ENCODE measurements at regions not wholly inside any gene's neighbourhood (a gene's known extent, or its start where the extent isn't known, plus 50 kb on each side); places are given as distances from the start of the nearest gene placed in this dataset.

- no peak overlapping the region for H3K9ac ChIP-seq (ENCODE audit: control insufficient read depth, insufficient read depth, low read length)
- no peaks in the 10 kb centered on the region for H3K27me3 ChIP-seq (replicated peaks in 1 of 2; ENCODE audit: control insufficient read depth in 2 of 2, insufficient read depth in 2 of 2, low read length in 1 of 2)
- no peak overlapping the region for H3K4me2 ChIP-seq (ENCODE audit: control insufficient read depth, insufficient read depth)
- H3K4me1 ChIP-seq (ENCODE audit: control insufficient read depth, insufficient read depth, low read length) = no peaks in the 10 kb centered on the region
- no TSS peak for BruUV-seq (replicated peaks)
- ATAC-seq (no peak), FAIRE-seq (no peak), DNase-seq (ENCODE audit: low read depth, low spot score) (no peak)
- ChIA-PET CTCF (no interaction called here), POLR2A (interaction anchor here (0.9 kb wide), 1 partner anchor 12 kb away, joined by 3 read pairs; no protein-coding TSS in a partner anchor), SMC1A (ENCODE audit: uncharacterized antibody, unreplicated experiment) (interaction anchor here (1.3 kb wide), 1 partner anchor 13 kb away, joined by 4 read pairs; no protein-coding TSS in a partner anchor), RAD21 (ENCODE audit: unreplicated experiment) (no interaction called here)
- no peaks in the 10 kb centered on the region for H3K79me2 ChIP-seq (ENCODE audit: control insufficient read depth, insufficient read depth, low read length)
- no peaks in the 10 kb centered on the region for H3K36me3 ChIP-seq (ENCODE audit: control insufficient read depth in 2 of 2, insufficient read depth in 2 of 2, low read length in 1 of 2)
- H3K9me3 ChIP-seq (replicated peaks; ENCODE audit: control insufficient read depth, insufficient read depth, low read length) = no peaks in the 10 kb centered on the region
- WGBS (ENCODE audit: insufficient coverage, insufficient replicate concordance, low lambda C conversion rate, missing lambda C conversion rate) = 0% methylated on average over 1 of the region's 1 CpG
- no peak overlapping the region for H3K4me3 ChIP-seq
- in situ Hi-C loops (cut with MboI) (no loop called here), intact Hi-C loops (cut with micrococcal nuclease; ENCODE audit: unreplicated experiment) (no loop called here)
- H2AFZ ChIP-seq (ENCODE audit: control insufficient read depth, low read depth, low read length) = no peak overlapping the region
- H3K27ac ChIP-seq (ENCODE audit: control insufficient read depth, insufficient read depth) = no peak overlapping the region
- TF ChIP-seq TCF7 (IDR thresholded peaks at IDR 0.05; ENCODE audit: borderline replicate concordance) = no peak
- no peak for TF ChIP-seq IRF5 (IDR thresholded peaks at IDR 0.05; ENCODE audit: borderline replicate concordance)
- TF ChIP-seq ATF2 (IDR thresholded peaks at IDR 0.05; ENCODE audit: low read length) = no peak
- TF ChIP-seq RFX5 (IDR thresholded peaks at IDR 0.05; ENCODE audit: low read depth, low read length) = no peak
- no peak for TF ChIP-seq E2F4 (IDR thresholded peaks at IDR 0.05; ENCODE audit: low read depth, low read length)
- TF ChIP-seq CBX3 (IDR thresholded peaks at IDR 0.05; ENCODE audit: borderline replicate concordance, low read depth) = no peak
- no peak for TF ChIP-seq ATF3 (IDR thresholded peaks at IDR 0.05; ENCODE audit: borderline replicate concordance, extremely low read depth, low read depth, low read length)
- TF ChIP-seq ZNF24 (IDR thresholded peaks at IDR 0.05) = no peak
- TF ChIP-seq MAX (IDR thresholded peaks at IDR 0.05; ENCODE audit: low read depth, low read length) = no peak
- TF ChIP-seq SUPT20H (IDR thresholded peaks at IDR 0.05; ENCODE audit: borderline replicate concordance, control insufficient read depth, low read depth, low read length) = no peak
- no peaks in the 10 kb centered on the region for H4K20me1 ChIP-seq (ENCODE audit: control insufficient read depth, insufficient read depth)
Measured at GRCh38 chr4:45944000-45944399, 179.9 kb downstream of the GABRG1 start.

Data from GM12878 (cell line).